ENCODE measurements at regions not wholly inside any gene's neighbourhood (a gene's known extent, or its start where the extent isn't known, plus 50 kb on each side); places are given as distances from the start of the nearest gene placed in this dataset.

- TF ChIP-seq CTCF (conservative IDR thresholded peaks at IDR 0.05) (peak; percentile 96), EZH2 (IDR thresholded peaks at IDR 0.05; ENCODE audit: low read depth) (no peak)
Observed at GRCh38 chr9:117644133-117644931, 59.9 kb upstream of the TLR4 start.
